ENCODE measurements at regions not wholly inside any gene's neighbourhood (a gene's known extent, or its start where the extent isn't known, plus 50 kb on each side); places are given as distances from the start of the nearest gene placed in this dataset.

GRCh38 chr12:131445184-131445774 lies 265.6 kb upstream of the SFSWAP start:
- TF ChIP-seq POLR2AphosphoS5 (IDR thresholded peaks at IDR 0.05) (no peak), CTCF (IDR thresholded peaks at IDR 0.05; ENCODE audit: poor library complexity, severe bottlenecking) (no peak), TAF1 (IDR thresholded peaks at IDR 0.05; ENCODE audit: low read depth) (no peak), EZH2 (IDR thresholded peaks at IDR 0.05; ENCODE audit: borderline replicate concordance, insufficient read depth, low read length, poor library complexity, severe bottlenecking) (no peak), RAD21 (conservative IDR thresholded peaks at IDR 0.05) (no peak)

All from neural cell (in vitro differentiated cells).